HCT116 (cell line): ENCODE measurements at regions not wholly inside any gene's neighbourhood (a gene's known extent, or its start where the extent isn't known, plus 50 kb on each side); places are given as distances from the start of the nearest gene placed in this dataset.

Source experiments
- ATAC-seq: fragments of 200-7000 bp; cut with Tn5 transposase; 2 replicates; pipeline ENCODE4 v1.9.1; 2020; ENCODE audit warnings: mild to moderate bottlenecking, moderate library complexity
- BruUV-seq: library from RNA; stranded (reverse); fragments of 400-500 nt; replicated peaks from 2 replicates; lab custom pipeline; 2021; lab: Mats Ljungman, UMichigan
- CTCF ChIA-PET: fragments of 300-600 bp; sonication (Branson Sonifier 250); formaldehyde crosslinking; loops from one replicate; lab custom pipeline; 2021; ENCODE audit warnings: antibody characterized with exemption; lab: Charles Lee
- POLR2A ChIA-PET: fragments of 300-600, 350-600 bp; sonication (Branson Sonifier 250); formaldehyde crosslinking; loops from one replicate; lab custom pipeline; 2021; ENCODE audit warnings: antibody characterized with exemption; lab: Charles Lee
- RAD21 ChIA-PET, 2 experiments: fragments of 300-600 bp; sonication (Branson Sonifier 250); formaldehyde crosslinking; loops; one replicate each; lab custom pipeline; 2023; ENCODE audit warnings: low total read pairs in 2 of 2; ENCODE audit not compliant: uncharacterized antibody in 2 of 2, unreplicated experiment in 2 of 2, low non-redundant PET in 1 of 2; lab: Charles Lee
- DNase-seq: peaks from one replicate; pipeline ENCODE4 v3.0.0-alpha.2; 2010; ENCODE audit warnings: low read depth, low spot score
- H2AFZ ChIP-seq: fragments of 200-600 bp; shearing (Covaris generic), sonication (generic); 2 replicates; pipeline ENCODE4 v1.6.1; 2017; ENCODE audit warnings: low read depth, mixed run types, mixed read lengths, antibody characterized with exemption, low read length; ENCODE audit not compliant: poor library complexity, severe bottlenecking
- H3K27ac ChIP-seq: 2 replicates; pipeline ENCODE4 v1.5.1; 2012; ENCODE audit warnings: low read depth, low read length
- H3K27me3 ChIP-seq: fragments of 200-600 bp; sonication (generic); 2 replicates; pipeline ENCODE4 v1.6.1; 2016; ENCODE audit warnings: mixed run types, low read length, mixed read lengths; ENCODE audit not compliant: insufficient read depth
- H3K36me3 ChIP-seq, 2 experiments: fragments of 200-500 bp in 1 of 2; fragments of 200-600 bp in 1 of 2; sonication (Bioruptor generic) in 1 of 2; sonication (generic) in 1 of 2; 2 replicates each; pipeline versions ENCODE4 v1.5.1 to v1.6.1; 2014 to 2016; ENCODE audit warnings: low read length in 2 of 2, inconsistent platforms in 1 of 2, mixed read lengths in 1 of 2, mixed run types in 1 of 2; ENCODE audit not compliant: insufficient read depth in 2 of 2, control insufficient read depth in 1 of 2
- H3K4me1 ChIP-seq, 2 experiments: fragments of 200-600 bp in 1 of 2; sonication (generic) in 1 of 2; 2 replicates each; pipeline versions ENCODE4 v1.5.1 to v1.6.1; 2012 to 2017; ENCODE audit warnings: low read length in 2 of 2, inconsistent platforms in 1 of 2, mild to moderate bottlenecking in 1 of 2, mixed read lengths in 1 of 2, mixed run types in 1 of 2, moderate library complexity in 1 of 2; ENCODE audit not compliant: insufficient read depth in 2 of 2, control insufficient read depth in 1 of 2
- H3K4me2 ChIP-seq: fragments of 200-600 bp; sonication (generic); 2 replicates; pipeline ENCODE4 v1.6.1; 2017; ENCODE audit warnings: mixed run types, low read length, mixed read lengths
- H3K4me3 ChIP-seq, 2 experiments: fragments of 200-600 bp in 1 of 2; sonication (generic) in 1 of 2; replicated peaks in 1 of 2; 2 replicates each; pipeline ENCODE4 v1.5.1; 2011 to 2016; ENCODE audit warnings: low read length in 2 of 2, control low read depth in 1 of 2, low read depth in 1 of 2, mild to moderate bottlenecking in 1 of 2, mixed read lengths in 1 of 2, mixed run types in 1 of 2
- H3K79me2 ChIP-seq: fragments of 200-600 bp; sonication (generic); 2 replicates; pipeline ENCODE4 v1.6.1; 2017; ENCODE audit warnings: mild to moderate bottlenecking, mixed run types, low read length, moderate library complexity, mixed read lengths; ENCODE audit not compliant: insufficient read depth
- H3K9ac ChIP-seq: fragments of 200-600 bp; sonication (generic); 2 replicates; pipeline ENCODE4 v1.6.1; 2016; ENCODE audit warnings: low read length, mixed read lengths
- H3K9me2 ChIP-seq: fragments of 200-600 bp; sonication (generic), shearing (Covaris generic); 2 replicates; pipeline ENCODE4 v1.6.1; 2017; ENCODE audit warnings: mixed run types, mild to moderate bottlenecking, moderate library complexity; ENCODE audit not compliant: insufficient read depth
- H3K9me3 ChIP-seq, 2 experiments: fragments of 200-500 bp in 1 of 2; fragments of 200-600 bp in 1 of 2; sonication (Bioruptor generic) in 1 of 2; sonication (generic) in 1 of 2; 2 replicates each; pipeline ENCODE4 v1.6.1; 2014 to 2017; ENCODE audit warnings: low read length in 2 of 2, mixed read lengths in 2 of 2, inconsistent platforms in 1 of 2, low read depth in 1 of 2, mild to moderate bottlenecking in 1 of 2, mixed run types in 1 of 2, moderate library complexity in 1 of 2; ENCODE audit not compliant: control insufficient read depth in 1 of 2, insufficient read depth in 1 of 2
- H4K20me1 ChIP-seq: fragments of 200-600 bp; sonication (generic), shearing (Covaris generic); 2 replicates; pipeline ENCODE4 v1.6.1; 2017; ENCODE audit warnings: mixed run types, mild to moderate bottlenecking, moderate library complexity; ENCODE audit not compliant: insufficient read depth
- CBX3 ChIP-seq: IDR thresholded peaks from 2 replicates; pipeline ENCODE4 v1.6.1; 2012; ENCODE audit warnings: low read depth
- CEBPB ChIP-seq: IDR thresholded peaks from 2 replicates; pipeline ENCODE4 v1.6.1; 2012; ENCODE audit warnings: low read depth
- ELF1 ChIP-seq: IDR thresholded peaks from 2 replicates; pipeline ENCODE4 v1.6.1; 2012; ENCODE audit warnings: low read depth, borderline replicate concordance
- EZH2 ChIP-seq: fragments of 200-600 bp; sonication (generic); IDR thresholded peaks from 2 replicates; pipeline ENCODE4 v1.6.1; 2017; ENCODE audit warnings: antibody characterized with exemption, mixed run types
- FOSL1 ChIP-seq: IDR thresholded peaks from 2 replicates; pipeline ENCODE4 v1.6.1; 2012; ENCODE audit warnings: low read depth
- POLR2A ChIP-seq: IDR thresholded peaks from 2 replicates; pipeline ENCODE4 v1.7.0; 2011; ENCODE audit warnings: borderline replicate concordance; ENCODE audit not compliant: insufficient read depth, insufficient read length; ENCODE audit errors: extremely low read depth
- POLR2AphosphoS5 ChIP-seq: IDR thresholded peaks from 2 replicates; pipeline ENCODE4 v1.6.1; 2011; ENCODE audit warnings: mild to moderate bottlenecking, low read depth, low read length, moderate library complexity
- RAD21 ChIP-seq: IDR thresholded peaks from 2 replicates; pipeline ENCODE4 v1.6.1; 2012; ENCODE audit warnings: low read depth, mild to moderate bottlenecking
- SIN3A ChIP-seq: IDR thresholded peaks from 2 replicates; pipeline ENCODE4 v1.6.1; 2012; ENCODE audit warnings: low read depth
- SRF ChIP-seq: IDR thresholded peaks from 2 replicates; pipeline ENCODE4 v1.6.1; 2012; ENCODE audit warnings: low read depth
- ZNF274 ChIP-seq: fragments of 200-500 bp; sonication (Bioruptor generic); IDR thresholded peaks from 2 replicates; pipeline ENCODE4 v1.6.1; 2014; ENCODE audit warnings: mild to moderate bottlenecking, low read depth, low read length, inconsistent platforms
- intact Hi-C: fragments of 100-400 bp; cut with micrococcal nuclease; formaldehyde crosslinking; loops from 2 replicates; pipeline ENCODE4 v1.10.0; 2022
- TF ChIP-seq, protein P1 (sequence below): IDR thresholded peaks from 2 replicates; pipeline ENCODE4 v1.6.1; 2011; ENCODE audit warnings: mild to moderate bottlenecking, low read length, moderate library complexity; ENCODE audit not compliant: insufficient replicate concordance; ENCODE audit errors: extremely low read depth
- TF ChIP-seq, protein P2 (sequence below): IDR thresholded peaks from 2 replicates; pipeline ENCODE4 v1.6.1; 2012
- TF ChIP-seq, protein P3 (sequence below): IDR thresholded peaks from 2 replicates; pipeline ENCODE4 v1.6.1; 2012
- TF ChIP-seq, protein P4 (sequence below), 3 experiments: fragments of 200-600 bp in 1 of 3; sonication (generic) in 1 of 3; IDR thresholded peaks in 2 of 3; conservative IDR thresholded peaks in 1 of 3; 2 replicates each; pipeline ENCODE4 v1.5.1; 2012 to 2017; ENCODE audit warnings: low read depth in 2 of 3, low read length in 2 of 3, antibody characterized with exemption in 1 of 3, borderline replicate concordance in 1 of 3, control low read depth in 1 of 3, mild to moderate bottlenecking in 1 of 3, mixed read lengths in 1 of 3, mixed run types in 1 of 3, moderate library complexity in 1 of 3; ENCODE audit not compliant: insufficient read depth in 1 of 3

DNA sequence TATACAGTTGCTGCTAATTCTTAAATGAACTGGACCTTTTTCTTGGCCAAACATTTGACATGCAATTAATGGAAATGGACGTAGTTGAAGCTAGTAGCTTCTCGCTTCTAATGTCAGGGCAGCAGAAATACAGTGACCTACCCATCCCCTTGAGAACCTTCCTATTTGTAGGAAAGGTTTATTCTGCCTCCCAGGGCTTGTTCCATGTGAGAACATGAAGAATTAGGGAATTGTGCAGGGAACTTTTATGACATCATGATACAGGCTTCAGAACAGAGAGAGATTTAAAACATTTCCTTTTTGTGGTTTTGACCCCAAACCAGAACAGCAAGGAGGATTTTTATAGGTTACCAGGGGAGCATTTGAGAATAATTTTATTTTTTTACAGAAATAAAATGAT, 406.6 kb upstream of the PPP2R3A start:
- no peak for TF ChIP-seq SRF
- no peak for TF ChIP-seq FOSL1
- TF ChIP-seq SIN3A = no peak
- no peak for TF ChIP-seq ELF1
- TF ChIP-seq, protein P1, sequence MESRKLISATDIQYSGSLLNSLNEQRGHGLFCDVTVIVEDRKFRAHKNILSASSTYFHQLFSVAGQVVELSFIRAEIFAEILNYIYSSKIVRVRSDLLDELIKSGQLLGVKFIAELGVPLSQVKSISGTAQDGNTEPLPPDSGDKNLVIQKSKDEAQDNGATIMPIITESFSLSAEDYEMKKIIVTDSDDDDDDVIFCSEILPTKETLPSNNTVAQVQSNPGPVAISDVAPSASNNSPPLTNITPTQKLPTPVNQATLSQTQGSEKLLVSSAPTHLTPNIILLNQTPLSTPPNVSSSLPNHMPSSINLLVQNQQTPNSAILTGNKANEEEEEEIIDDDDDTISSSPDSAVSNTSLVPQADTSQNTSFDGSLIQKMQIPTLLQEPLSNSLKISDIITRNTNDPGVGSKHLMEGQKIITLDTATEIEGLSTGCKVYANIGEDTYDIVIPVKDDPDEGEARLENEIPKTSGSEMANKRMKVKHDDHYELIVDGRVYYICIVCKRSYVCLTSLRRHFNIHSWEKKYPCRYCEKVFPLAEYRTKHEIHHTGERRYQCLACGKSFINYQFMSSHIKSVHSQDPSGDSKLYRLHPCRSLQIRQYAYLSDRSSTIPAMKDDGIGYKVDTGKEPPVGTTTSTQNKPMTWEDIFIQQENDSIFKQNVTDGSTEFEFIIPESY = no peak
- TF ChIP-seq CEBPB = no peak
- TF ChIP-seq ZNF274 = no peak
- TF ChIP-seq POLR2A = no peak
- no peak for TF ChIP-seq EZH2
- TF ChIP-seq POLR2AphosphoS5 = no peak
- no peak for TF ChIP-seq RAD21
- TF ChIP-seq, protein P2, sequence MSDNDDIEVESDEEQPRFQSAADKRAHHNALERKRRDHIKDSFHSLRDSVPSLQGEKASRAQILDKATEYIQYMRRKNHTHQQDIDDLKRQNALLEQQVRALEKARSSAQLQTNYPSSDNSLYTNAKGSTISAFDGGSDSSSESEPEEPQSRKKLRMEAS = no peak
- TF ChIP-seq, protein P3, sequence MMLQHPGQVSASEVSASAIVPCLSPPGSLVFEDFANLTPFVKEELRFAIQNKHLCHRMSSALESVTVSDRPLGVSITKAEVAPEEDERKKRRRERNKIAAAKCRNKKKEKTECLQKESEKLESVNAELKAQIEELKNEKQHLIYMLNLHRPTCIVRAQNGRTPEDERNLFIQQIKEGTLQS = no peak
- TF ChIP-seq, protein P4, sequence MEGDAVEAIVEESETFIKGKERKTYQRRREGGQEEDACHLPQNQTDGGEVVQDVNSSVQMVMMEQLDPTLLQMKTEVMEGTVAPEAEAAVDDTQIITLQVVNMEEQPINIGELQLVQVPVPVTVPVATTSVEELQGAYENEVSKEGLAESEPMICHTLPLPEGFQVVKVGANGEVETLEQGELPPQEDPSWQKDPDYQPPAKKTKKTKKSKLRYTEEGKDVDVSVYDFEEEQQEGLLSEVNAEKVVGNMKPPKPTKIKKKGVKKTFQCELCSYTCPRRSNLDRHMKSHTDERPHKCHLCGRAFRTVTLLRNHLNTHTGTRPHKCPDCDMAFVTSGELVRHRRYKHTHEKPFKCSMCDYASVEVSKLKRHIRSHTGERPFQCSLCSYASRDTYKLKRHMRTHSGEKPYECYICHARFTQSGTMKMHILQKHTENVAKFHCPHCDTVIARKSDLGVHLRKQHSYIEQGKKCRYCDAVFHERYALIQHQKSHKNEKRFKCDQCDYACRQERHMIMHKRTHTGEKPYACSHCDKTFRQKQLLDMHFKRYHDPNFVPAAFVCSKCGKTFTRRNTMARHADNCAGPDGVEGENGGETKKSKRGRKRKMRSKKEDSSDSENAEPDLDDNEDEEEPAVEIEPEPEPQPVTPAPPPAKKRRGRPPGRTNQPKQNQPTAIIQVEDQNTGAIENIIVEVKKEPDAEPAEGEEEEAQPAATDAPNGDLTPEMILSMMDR (IDR thresholded peaks at IDR 0.05 in 2 of 3, conservative IDR thresholded peaks at IDR 0.05 in 1 of 3; ENCODE audit: borderline replicate concordance in 1 of 3, insufficient read depth in 1 of 3, low read depth in 2 of 3, low read length in 2 of 3) = no peak
- no peak for TF ChIP-seq CBX3
- no peak overlapping the region for H2AFZ ChIP-seq
- DNase-seq (no peak), ATAC-seq (no peak)
- no TSS peak for BruUV-seq
- no peaks in the 10 kb centered on the region for H3K9me2 ChIP-seq
- no peak overlapping the region for H3K9ac ChIP-seq
- no peaks in the 10 kb centered on the region for H4K20me1 ChIP-seq
- no peaks in the 10 kb centered on the region for H3K9me3 ChIP-seq
- RAD21 ChIA-PET = no interaction called here
- no peak overlapping the region for H3K27ac ChIP-seq
- CTCF ChIA-PET = no interaction called here
- peaks cover 15% of the 10 kb centered on the region; the same call in 1 of the 2 replicates for H3K27me3 ChIP-seq
- no peak overlapping the region for H3K4me3 ChIP-seq
- intact Hi-C loops = no loop called here
- no peaks in the 10 kb centered on the region for H3K36me3 ChIP-seq
- POLR2A ChIA-PET = no interaction called here
- H3K4me1 ChIP-seq = no peaks in the 10 kb centered on the region
- H3K79me2 ChIP-seq = no peaks in the 10 kb centered on the region
- H3K4me2 ChIP-seq = no peak overlapping the region
